ENCODE measurements at regions not wholly inside any gene's neighbourhood (a gene's known extent, or its start where the extent isn't known, plus 50 kb on each side); places are given as distances from the start of the nearest gene placed in this dataset.

DNA sequence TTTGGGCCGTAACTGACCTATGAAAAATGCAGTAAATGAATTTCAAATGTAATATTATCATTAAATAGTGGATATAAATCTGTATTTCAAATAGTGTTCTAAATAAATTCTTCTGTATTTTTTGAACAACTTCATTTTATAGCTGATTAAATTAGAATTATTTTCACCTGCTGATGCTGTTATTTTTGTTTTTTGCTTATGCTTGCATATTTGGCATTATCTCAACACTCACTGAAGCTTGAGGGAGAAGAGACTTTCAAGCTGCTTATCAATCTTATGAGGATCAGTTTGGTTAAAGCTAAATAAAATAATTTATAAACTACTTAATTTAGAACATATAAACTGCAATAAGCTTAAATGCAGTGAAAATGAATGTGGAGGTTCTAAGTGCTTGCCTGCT lies 251.3 kb upstream of the PCDH9 start:
- TF ChIP-seq EZH2 (optimal IDR thresholded peaks at IDR 0.05; ENCODE audit: low read depth, low read length): no peak
- TF ChIP-seq, protein P1, sequence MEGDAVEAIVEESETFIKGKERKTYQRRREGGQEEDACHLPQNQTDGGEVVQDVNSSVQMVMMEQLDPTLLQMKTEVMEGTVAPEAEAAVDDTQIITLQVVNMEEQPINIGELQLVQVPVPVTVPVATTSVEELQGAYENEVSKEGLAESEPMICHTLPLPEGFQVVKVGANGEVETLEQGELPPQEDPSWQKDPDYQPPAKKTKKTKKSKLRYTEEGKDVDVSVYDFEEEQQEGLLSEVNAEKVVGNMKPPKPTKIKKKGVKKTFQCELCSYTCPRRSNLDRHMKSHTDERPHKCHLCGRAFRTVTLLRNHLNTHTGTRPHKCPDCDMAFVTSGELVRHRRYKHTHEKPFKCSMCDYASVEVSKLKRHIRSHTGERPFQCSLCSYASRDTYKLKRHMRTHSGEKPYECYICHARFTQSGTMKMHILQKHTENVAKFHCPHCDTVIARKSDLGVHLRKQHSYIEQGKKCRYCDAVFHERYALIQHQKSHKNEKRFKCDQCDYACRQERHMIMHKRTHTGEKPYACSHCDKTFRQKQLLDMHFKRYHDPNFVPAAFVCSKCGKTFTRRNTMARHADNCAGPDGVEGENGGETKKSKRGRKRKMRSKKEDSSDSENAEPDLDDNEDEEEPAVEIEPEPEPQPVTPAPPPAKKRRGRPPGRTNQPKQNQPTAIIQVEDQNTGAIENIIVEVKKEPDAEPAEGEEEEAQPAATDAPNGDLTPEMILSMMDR (IDR thresholded peaks at IDR 0.05; ENCODE audit: low read length): no peak
